RWPE1 (cell line): ENCODE measurements at regions not wholly inside any gene's neighbourhood (a gene's known extent, or its start where the extent isn't known, plus 50 kb on each side); places are given as distances from the start of the nearest gene placed in this dataset.
A peak's percentile ranks its signal among the peaks of the same experiment; 100 is the strongest.

Experiments used
- CTCF ChIA-PET: fragments of 350-600 bp; sonication (Branson Sonifier 250); formaldehyde crosslinking; extraction: SDS; loops from one replicate; lab custom pipeline; 2021; lab: Yijun Ruan, JAX
- POLR2A ChIA-PET: fragments of 400-600 bp; formaldehyde crosslinking; extraction: SDS; loops from one replicate; lab custom pipeline; 2020; ENCODE audit warnings: antibody characterized with exemption; ENCODE audit not compliant: low non-redundant PET; lab: Yijun Ruan, JAX
- DNase-seq: peaks from one replicate; pipeline ENCODE4 v3.0.0; 2012; ENCODE audit warnings: low spot score
- H3K27ac ChIP-seq: fragments of 450-650 bp; 2 replicates; pipeline ENCODE4 v1.5.1; 2017
- CTCF ChIP-seq: fragments of 450-650 bp; conservative IDR thresholded peaks from 2 replicates; pipeline ENCODE4 v1.5.1; 2017; ENCODE audit warnings: low read depth, mild to moderate bottlenecking

- ChIA-PET CTCF (no interaction called here), POLR2A (no interaction called here)
- H3K27ac ChIP-seq: no peak overlapping the region
- DNase-seq: no peak
- no peak for TF ChIP-seq CTCF
Observed at GRCh38 chr5:85769347-85769746, 848.4 kb upstream of the COX7C start.

- CTCF ChIA-PET: no interaction called here
Observed at GRCh38 chr5:85784746-85785145, 833.0 kb upstream of the COX7C start.

GRCh38 chr5:85813146-85813545 is 804.6 kb upstream of the COX7C start:
- POLR2A ChIA-PET: no interaction called here
- CTCF ChIA-PET: interaction anchor here (1.0 kb wide), 1 partner anchor 33 kb away, joined by 4 read pairs; no protein-coding TSS in a partner anchor
- TF ChIP-seq CTCF: no peak
- H3K27ac ChIP-seq: no peak overlapping the region
- no peak for DNase-seq

More at GRCh38 chr5:85784746-85785145, 833.0 kb upstream of the COX7C start:
- H3K27ac ChIP-seq: no peak overlapping the region
- POLR2A ChIA-PET: no interaction called here
- no peak for DNase-seq
- TF ChIP-seq CTCF: no peak

- ChIA-PET POLR2A (no interaction called here), CTCF (no interaction called here)
- no peak for DNase-seq
- TF ChIP-seq CTCF: no peak
- no peak overlapping the region for H3K27ac ChIP-seq
Observed at GRCh38 chr5:85814596-85814995, 803.1 kb upstream of the COX7C start.

- CTCF ChIA-PET: no interaction called here
- POLR2A ChIA-PET: no interaction called here
- no peak for TF ChIP-seq CTCF
- DNase-seq: peak; percentile 4
- H3K27ac ChIP-seq: no peak overlapping the region
Observed at GRCh38 chr5:85823462-85824426, 794.0 kb upstream of the COX7C start.

GRCh38 chr5:85838781-85839180 is 779.0 kb upstream of the COX7C start:
- ChIA-PET POLR2A (no interaction called here), CTCF (no interaction called here)
- no peak for DNase-seq
- H3K27ac ChIP-seq: no peak overlapping the region
- no peak for TF ChIP-seq CTCF
